ENCODE measurements at regions not wholly inside any gene's neighbourhood (a gene's known extent, or its start where the extent isn't known, plus 50 kb on each side); places are given as distances from the start of the nearest gene placed in this dataset.
A peak's percentile ranks its signal among the peaks of the same experiment; 100 is the strongest.
"Not testable (repeated sequence)": the region's sequence is repeated elsewhere in the genome, so short reads cannot be mapped to it uniquely, and the experiment has no call there.

DNA sequence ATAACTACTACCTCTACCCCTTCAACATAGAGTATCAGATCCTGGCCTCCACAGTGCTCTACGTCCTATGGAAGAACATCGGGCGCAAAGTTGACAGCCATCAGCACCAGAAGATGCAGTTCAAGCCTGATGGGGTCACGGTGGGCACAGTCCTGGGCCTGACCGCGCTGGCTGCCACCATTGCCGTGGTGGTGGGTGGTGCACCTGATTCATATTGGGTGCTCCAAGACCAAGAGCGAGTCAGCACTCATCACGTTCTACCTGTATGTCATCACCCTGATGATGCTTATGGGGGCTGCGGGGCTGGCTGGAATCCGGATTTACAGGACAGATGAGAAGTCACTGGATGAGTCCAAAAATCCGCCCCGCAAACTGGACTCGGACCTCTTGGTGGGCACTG is 846.4 kb downstream of the RPIA start:
- H3K4me3 ChIP-seq; H3K36me3 ChIP-seq; H3K27ac ChIP-seq; H3K27me3 ChIP-seq; H3K4me1 ChIP-seq; ATAC-seq (ENCODE audit: low FRiP score in 2 of 2); H3K9me3 ChIP-seq: not testable (repeated sequence)
- WGBS, 2 donors: 100% methylated on average over 1 of the region's 14 CpGs; no CpG with 5 or more reads in 1 of the 2 donors
- peak in 1 of 2 donors; percentile 57 for DNase-seq

DNA sequence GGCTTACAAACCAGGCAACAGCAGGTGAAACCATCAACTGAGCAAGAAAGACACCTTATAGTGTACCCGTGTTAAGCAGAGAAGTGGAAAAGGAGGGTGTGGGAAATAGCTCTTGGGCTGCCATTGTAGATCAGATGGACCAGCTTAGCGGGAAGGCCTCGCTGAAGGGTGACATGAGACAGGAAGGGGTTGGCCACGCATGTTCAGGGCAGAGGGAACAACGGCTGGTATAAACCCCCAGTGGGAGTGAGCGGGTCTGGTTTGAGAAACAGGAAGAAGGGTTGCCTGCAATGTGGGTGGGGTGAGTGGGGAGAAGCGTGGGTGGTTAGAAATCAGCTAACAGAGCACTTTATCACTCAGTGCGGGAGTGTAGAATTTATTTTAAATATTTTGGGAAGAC is 852.6 kb downstream of the RPIA start:
- not testable (repeated sequence) for DNase-seq; H3K9me3 ChIP-seq; ATAC-seq (ENCODE audit: low FRiP score in 2 of 2); H3K4me3 ChIP-seq; H3K27ac ChIP-seq; H3K36me3 ChIP-seq; H3K27me3 ChIP-seq; H3K4me1 ChIP-seq
- WGBS, 2 donors: 67 to 82% methylated on average over 3 to 6 of the region's 8 CpGs

DNA sequence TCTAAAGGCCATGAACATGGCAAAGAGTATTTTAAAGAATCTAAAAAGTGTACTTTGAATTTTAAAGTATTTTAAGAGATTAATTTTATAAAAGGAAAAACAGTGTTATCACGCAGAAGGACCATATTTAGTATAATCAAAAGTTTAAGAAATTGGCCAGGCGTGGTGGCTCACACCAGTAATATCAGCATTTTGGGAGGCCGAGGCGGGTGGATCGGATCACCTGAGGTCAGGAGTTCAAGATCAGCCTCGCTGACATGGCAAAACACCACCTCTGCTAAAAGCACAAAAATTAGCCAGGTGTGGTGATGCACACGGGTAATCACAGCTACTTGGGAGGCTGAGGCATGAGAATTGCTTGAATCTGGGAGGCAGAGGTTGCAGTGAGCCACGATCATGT is 887.7 kb downstream of the RPIA start:
- H3K36me3 ChIP-seq; ATAC-seq (ENCODE audit: low FRiP score in 2 of 2); H3K4me1 ChIP-seq; DNase-seq; H3K9me3 ChIP-seq; H3K27me3 ChIP-seq; H3K27ac ChIP-seq; H3K4me3 ChIP-seq: not testable (repeated sequence)
- WGBS, 2 donors: 60% methylated on average over 1 of the region's 8 CpGs; no CpG with 5 or more reads in 1 of the 2 donors

DNA sequence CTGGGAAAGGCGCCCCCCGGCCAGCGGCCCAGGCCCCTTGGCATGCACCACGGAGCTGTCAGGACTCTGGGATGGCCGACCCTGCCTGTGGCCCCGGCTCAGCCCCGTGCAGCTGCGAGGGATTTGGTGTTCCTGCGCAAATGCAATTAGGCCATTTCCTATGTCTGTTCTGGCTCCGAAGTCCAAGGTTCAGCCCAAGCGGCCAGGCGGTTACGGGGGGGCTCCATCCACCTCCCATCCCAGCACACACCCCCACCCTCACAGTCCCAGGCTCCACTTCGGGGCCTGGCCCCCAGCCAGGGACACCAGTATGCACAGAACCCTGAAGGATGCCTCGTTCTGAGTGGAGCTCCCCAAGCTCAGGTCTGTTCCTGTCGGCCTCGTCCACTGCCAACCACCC is 891.3 kb downstream of the RPIA start:
- H3K36me3 ChIP-seq; H3K27me3 ChIP-seq; ATAC-seq (ENCODE audit: low FRiP score in 2 of 2); H3K4me1 ChIP-seq; H3K9me3 ChIP-seq; H3K4me3 ChIP-seq; H3K27ac ChIP-seq: not testable (repeated sequence)
- DNase-seq: peak in 1 of 2 donors; percentile 15
- no CpG with 5 or more reads among the region's 17 CpGs for WGBS, 2 donors

DNA sequence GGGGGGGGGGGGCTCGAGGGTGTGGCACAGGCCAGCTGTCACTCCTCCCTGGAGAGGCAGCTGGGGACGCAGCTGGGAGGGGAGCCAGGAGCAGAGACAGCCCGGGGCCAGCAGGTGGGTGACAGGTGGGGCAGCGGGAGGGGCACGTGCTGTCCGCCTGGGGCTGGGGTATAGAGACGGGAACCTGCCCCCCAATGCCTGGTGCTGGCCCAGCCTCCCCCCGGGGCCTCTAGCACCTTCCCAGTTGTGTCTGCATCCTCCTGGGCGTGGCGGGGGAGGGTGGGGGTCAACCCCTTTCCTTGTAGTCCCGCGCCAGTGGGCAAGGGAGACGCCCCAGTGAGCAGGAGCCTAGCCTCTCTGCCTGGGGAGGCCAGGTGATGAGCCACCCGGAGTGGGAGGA is 892.6 kb downstream of the RPIA start:
- WGBS, 2 donors: 93% methylated on average over 9 of the region's 14 CpGs; no CpG with 5 or more reads in 1 of the 2 donors

DNA sequence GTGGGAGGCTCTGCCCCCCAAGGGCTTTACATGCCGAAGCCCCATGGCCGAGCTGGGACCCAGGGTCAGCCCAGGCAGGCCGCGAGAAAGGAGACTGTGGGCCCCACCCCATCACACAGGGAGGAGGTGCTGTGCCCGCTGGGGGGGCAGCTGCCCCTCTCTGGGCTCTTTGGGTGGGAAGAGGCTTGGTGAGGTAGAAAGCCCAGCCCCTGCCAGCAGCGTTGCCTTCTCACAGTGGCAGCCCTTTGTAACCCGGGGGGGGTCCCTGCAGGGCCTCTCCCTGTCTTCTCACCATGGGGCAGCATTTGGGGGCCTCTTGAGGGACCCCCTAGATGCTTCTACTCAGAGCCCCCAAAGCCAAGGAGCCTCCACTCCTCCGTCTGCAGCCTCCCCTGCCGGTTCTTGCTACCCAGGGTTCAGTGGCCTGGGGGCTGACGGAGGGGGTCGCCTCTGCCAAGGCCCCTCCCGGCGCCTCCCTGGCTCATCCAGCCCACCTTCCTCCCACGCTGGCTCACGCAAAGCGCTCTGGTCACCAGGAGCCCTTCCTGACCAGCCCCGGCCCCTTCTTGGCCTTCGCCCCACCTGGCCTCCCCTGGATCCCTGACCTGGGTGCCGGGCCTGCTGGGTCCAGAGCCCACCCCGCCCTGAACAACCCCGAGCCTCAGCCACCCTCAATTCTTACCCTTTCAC is 893.5 kb downstream of the RPIA start:
- peak overlapping the region in 3 of 4 donors; percentile 42 to 55 (median 46) for H3K4me3 ChIP-seq
- H3K36me3 ChIP-seq; H3K4me1 ChIP-seq; ATAC-seq (ENCODE audit: low FRiP score in 2 of 2); H3K9me3 ChIP-seq; H3K27me3 ChIP-seq; H3K27ac ChIP-seq: not testable (repeated sequence)
- DNase-seq: peak in 1 of 2 donors; percentile 42
- WGBS, 2 donors: 41% methylated on average over 3 of the region's 21 CpGs; no CpG with 5 or more reads in 1 of the 2 donors

More for the DNA sequence above, 892.6 kb downstream of the RPIA start:
- peak in 1 of 2 donors; percentile 63 for DNase-seq
- H3K4me1 ChIP-seq; H3K9me3 ChIP-seq; H3K27me3 ChIP-seq; H3K27ac ChIP-seq; H3K4me3 ChIP-seq; ATAC-seq (ENCODE audit: low FRiP score in 2 of 2); H3K36me3 ChIP-seq: not testable (repeated sequence)

DNA sequence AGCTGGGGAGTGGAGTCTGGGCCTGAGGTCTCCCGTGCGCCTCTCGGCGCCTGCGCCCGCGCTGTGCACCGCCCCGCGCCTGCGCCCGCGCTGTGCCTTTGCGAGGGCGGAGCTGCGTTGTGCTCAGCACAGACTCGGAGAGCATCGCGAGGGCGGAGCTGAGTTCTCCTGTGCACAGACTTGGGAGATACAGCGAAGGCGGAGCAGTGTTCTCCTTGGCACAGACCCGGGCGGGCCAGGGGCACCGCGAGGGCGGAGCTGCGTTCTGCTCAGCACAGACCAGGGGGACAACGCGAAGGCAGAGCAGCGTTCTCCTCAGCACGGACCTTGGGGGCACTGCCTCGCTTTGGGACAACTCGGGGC is 894.1 kb downstream of the RPIA start:
- DNase-seq: peak; percentile 70 to 86

DNA sequence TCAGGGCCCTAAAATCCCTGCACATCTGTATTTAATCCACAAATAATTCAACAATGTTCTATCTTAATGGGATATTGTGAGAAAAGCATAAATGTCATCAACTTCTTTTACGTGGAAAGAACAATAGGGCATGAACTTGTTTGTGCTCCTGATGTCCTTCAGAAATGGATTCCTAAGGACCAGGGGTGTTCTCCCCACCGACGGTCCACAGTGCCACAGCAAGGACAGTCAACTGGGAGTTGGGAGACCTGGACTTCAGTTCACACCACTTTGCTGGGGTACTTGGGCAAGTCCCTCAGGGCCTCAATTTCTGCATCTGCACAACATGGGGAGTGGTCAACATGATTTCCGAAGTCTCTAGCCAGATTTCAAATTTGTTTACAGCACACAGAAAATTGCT is 908.4 kb downstream of the RPIA start:
- not testable (repeated sequence) for H3K9me3 ChIP-seq; DNase-seq; H3K27ac ChIP-seq; H3K27me3 ChIP-seq; H3K4me3 ChIP-seq; ATAC-seq (ENCODE audit: low FRiP score in 2 of 2); H3K36me3 ChIP-seq; H3K4me1 ChIP-seq
- WGBS, 2 donors: 64 to 73% methylated on average over 3 of the region's 4 CpGs

More for the DNA sequence above, 894.1 kb downstream of the RPIA start:
- not testable (repeated sequence) for H3K4me1 ChIP-seq, H3K27me3 ChIP-seq, H3K9me3 ChIP-seq, H3K27ac ChIP-seq, H3K36me3 ChIP-seq
- ATAC-seq (ENCODE audit: low FRiP score in 2 of 2): peak; percentile 86 to 99
- H3K4me3 ChIP-seq: peak overlapping the region in 3 of 4 donors; percentile 42 to 55 (median 46)
- peak in 1 of 4 donors; percentile 48 for TF ChIP-seq POLR2A (IDR thresholded peaks at IDR 0.05)
- 0 to 13% methylated on average over 2 to 21 of the region's 34 CpGs for WGBS, 2 donors

DNA sequence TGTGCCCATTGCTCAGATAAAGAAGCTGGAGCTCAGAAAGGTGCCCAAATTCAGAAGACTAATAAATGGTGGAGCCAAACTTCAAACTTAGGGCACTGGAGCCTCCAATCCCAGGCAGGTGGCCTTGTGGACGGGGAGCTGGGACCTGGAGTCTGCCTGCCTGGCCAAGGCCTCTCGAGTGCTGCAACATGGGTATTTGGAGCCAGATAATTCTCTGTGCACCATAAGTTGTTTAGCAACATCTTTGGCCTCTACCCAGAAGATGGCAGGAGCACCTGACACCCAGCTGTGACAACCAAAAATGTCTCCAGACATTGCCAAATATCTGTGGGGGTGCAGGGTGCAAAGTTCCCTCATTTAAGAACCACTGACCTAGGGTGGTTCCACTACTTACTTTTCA is 915.0 kb downstream of the RPIA start:
- WGBS, 2 donors: 53 to 54% methylated on average over 2 of the region's 2 CpGs
- H3K4me1 ChIP-seq; H3K4me3 ChIP-seq; H3K36me3 ChIP-seq; H3K27ac ChIP-seq; H3K27me3 ChIP-seq; ATAC-seq (ENCODE audit: low FRiP score in 2 of 2); H3K9me3 ChIP-seq: not testable (repeated sequence)
- DNase-seq: peak in 1 of 2 donors; percentile 30

DNA sequence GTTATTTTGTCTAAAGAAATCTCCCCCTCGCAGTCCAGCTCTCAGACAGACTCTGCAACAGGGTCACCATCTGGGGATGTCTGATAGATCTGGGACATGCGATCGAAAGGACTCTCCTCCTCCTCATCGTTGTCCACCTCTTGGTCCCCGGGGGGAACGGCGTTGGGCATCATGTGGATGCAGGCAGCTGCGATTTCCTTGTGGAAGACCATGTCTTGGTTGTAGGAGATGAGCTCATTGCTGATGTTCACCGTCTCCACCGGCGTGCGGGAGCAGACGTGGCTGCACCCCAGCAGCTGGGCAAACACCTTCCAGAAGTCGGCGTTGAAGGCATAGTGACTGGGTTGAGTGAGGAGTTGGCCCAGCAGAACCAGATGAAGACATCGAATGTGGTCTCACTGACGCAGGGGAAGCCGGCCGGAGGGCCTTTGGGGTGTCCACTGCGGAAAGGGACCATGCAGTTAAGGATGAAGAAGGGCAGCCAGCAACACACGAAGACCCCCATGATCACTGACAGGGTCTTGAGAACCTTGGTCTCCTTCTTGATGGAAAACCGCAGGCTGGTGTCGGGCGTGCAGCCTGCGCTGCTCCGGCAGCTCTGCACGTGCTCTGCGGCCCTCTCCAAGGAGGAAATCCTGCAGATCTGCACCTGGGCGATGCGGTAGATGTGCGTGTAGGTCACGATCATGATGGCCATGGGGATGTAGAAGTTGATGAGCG is 918.9 kb downstream of the RPIA start:
- not testable (repeated sequence) for H3K27ac ChIP-seq; H3K36me3 ChIP-seq; ATAC-seq (ENCODE audit: low FRiP score in 2 of 2); H3K9me3 ChIP-seq; H3K4me3 ChIP-seq; H3K4me1 ChIP-seq
- peak in 1 of 2 donors; percentile 69 for DNase-seq
- H3K27me3 ChIP-seq: peaks cover 0 to 10% (median 0%) of the 10 kb centered on the region in 4 donors
- WGBS, 2 donors: 91 to 92% methylated on average over 33 of the region's 33 CpGs

DNA sequence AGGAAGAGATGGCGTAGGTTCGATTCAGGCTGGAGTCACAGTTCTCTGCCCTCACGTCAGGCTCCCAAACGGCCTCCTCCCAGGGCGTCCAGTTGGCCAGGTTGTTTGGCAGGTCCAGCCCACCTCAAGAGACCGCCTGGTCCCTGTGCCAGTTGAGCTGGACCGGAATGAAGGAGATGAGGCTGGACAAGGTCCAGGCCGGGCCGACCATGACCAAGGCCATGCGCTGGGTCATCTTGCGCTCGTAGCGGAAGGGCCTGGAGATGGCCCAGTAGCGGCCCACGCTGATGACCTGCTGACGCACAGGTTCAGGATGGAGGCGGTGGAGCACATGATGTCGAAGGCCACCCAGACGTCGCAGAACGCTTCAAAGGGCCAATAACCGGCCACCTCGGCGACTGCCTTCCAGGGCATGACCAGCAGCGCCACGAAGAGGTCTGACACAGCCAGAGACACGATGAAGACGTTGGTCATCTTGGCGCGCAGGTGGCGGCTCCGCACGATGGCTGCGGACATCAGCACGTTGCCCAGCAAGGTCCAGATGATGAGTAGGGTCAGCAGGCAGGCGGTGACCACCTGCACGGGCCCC is 919.5 kb downstream of the RPIA start:
- DNase-seq: peak in 1 of 2 donors; percentile 86
- ATAC-seq (ENCODE audit: low FRiP score in 2 of 2); H3K27ac ChIP-seq; H3K4me3 ChIP-seq; H3K36me3 ChIP-seq; H3K4me1 ChIP-seq; H3K9me3 ChIP-seq: not testable (repeated sequence)
- WGBS, 2 donors: 75 to 79% methylated on average over 32 to 37 of the region's 37 CpGs
- peaks cover 0 to 10% (median 0%) of the 10 kb centered on the region in 4 donors for H3K27me3 ChIP-seq

DNA sequence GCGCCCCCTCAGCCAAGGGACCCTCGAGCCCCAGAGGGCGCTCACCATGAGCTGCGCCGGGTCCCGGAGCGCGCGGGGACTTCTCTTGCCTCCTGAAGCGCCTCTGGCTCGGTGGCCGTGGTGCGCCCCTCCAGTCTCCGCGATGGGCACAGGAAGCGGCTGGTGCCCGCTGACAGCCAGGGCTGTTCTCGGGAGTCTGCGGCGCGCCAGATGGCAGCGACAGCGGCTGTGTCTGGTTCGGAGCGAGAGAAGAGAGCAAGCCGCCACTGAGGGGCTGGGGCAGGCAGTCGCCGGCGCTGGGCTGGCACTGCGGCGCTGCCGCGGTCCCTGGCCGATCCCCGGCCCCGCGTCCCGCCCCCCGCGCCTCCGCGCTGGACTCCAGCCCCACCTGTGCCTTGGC is 920.2 kb downstream of the RPIA start:
- 7 to 16% methylated on average over 10 to 11 of the region's 42 CpGs for WGBS, 2 donors
- peak in 1 of 2 donors; percentile 86 for DNase-seq
- not testable (repeated sequence) for H3K4me1 ChIP-seq; H3K9me3 ChIP-seq; H3K27ac ChIP-seq; ATAC-seq (ENCODE audit: low FRiP score in 2 of 2); H3K36me3 ChIP-seq; H3K4me3 ChIP-seq
- H3K27me3 ChIP-seq: peaks cover 0 to 10% (median 0%) of the 10 kb centered on the region in 4 donors

DNA sequence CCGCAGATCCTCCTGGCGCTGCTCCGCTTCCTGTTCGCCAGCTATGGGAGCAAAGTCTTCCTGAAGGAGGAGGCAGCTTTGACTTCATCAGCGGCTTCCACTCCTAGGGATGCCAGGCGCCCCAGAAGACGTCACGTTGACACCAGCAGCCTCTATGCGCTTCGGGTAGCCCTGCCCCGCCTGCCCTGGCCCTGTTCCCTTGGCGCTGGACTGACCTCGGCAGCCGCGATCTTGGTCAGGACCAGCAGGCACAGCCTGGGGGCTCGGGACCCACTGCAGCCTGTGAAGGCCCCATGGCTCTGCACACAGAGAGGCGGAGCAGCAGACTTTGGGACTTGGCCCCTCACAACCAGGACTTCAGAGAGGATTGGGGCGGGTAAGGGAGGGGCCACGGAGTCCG is 957.8 kb downstream of the RPIA start:
- peak in 1 of 2 donors; percentile 53 for DNase-seq
- ATAC-seq (ENCODE audit: low FRiP score in 2 of 2); H3K27me3 ChIP-seq; H3K9me3 ChIP-seq; H3K4me1 ChIP-seq; H3K4me3 ChIP-seq; H3K27ac ChIP-seq; H3K36me3 ChIP-seq: not testable (repeated sequence)
- WGBS, 2 donors: 39 to 78% methylated on average over 2 to 3 of the region's 20 CpGs
